B cell (primary cell): ENCODE measurements at regions not wholly inside any gene's neighbourhood (a gene's known extent, or its start where the extent isn't known, plus 50 kb on each side); places are given as distances from the start of the nearest gene placed in this dataset.

Source experiments
- ATAC-seq: fragments of 200-7000 bp; cut with Tn5 transposase; one replicate; pipeline ENCODE4 v1.10.0; 2021; ENCODE audit warnings: low read depth, mild to moderate bottlenecking, moderate number of reproducible peaks, moderate library complexity
- CTCF ChIA-PET: fragments of 350-600 bp; sonication (Branson Sonifier 250); formaldehyde crosslinking; loops from one replicate; lab custom pipeline; 2021; ENCODE audit warnings: antibody characterized with exemption, inconsistent platforms; lab: Charles Lee
- POLR2A ChIA-PET: fragments of 350-600 bp; sonication (Branson Sonifier 250); formaldehyde crosslinking; loops from one replicate; lab custom pipeline; 2021; ENCODE audit warnings: antibody characterized with exemption; lab: Charles Lee
- DNase-seq: peaks from one replicate; pipeline ENCODE4 v3.0.0; 2013
- H2AFZ ChIP-seq: 2 replicates; pipeline ENCODE4 v1.6.1; 2012; ENCODE audit warnings: mild to moderate bottlenecking, low read depth, low read length; ENCODE audit not compliant: insufficient read depth, poor library complexity, severe bottlenecking
- H3K27ac ChIP-seq, 2 donors: 1 replicate in 1 of 2; 2 replicates in 1 of 2; pipeline ENCODE4 v1.5.1; 2012 to 2013; ENCODE audit warnings: low read length in 2 of 2, mild to moderate bottlenecking in 2 of 2, moderate library complexity in 1 of 2
- H3K27me3 ChIP-seq, 4 experiments: fragments of 200-600 bp in 1 of 4; sonication (generic) in 1 of 4; replicated peaks in 1 of 4; 1 replicate in 2 of 4; 2 replicates in 2 of 4; pipeline versions ENCODE4 v1.6.1 to v1.7.0; 2013 to 2016; ENCODE audit warnings: low read length in 3 of 4, mild to moderate bottlenecking in 2 of 4, mixed read lengths in 1 of 4, moderate library complexity in 1 of 4; ENCODE audit not compliant: insufficient read depth in 4 of 4, control insufficient read depth in 3 of 4; ENCODE audit errors: control extremely low read depth in 1 of 4
- H3K36me3 ChIP-seq, 2 experiments: replicated peaks in 1 of 2; 1 replicate in 1 of 2; 2 replicates in 1 of 2; pipeline versions ENCODE4 v1.6.1 to v1.7.1; 2013; ENCODE audit warnings: low read length in 1 of 2; ENCODE audit not compliant: insufficient read depth in 2 of 2, control insufficient read depth in 1 of 2; ENCODE audit errors: control extremely low read depth in 1 of 2, extremely low read depth in 1 of 2
- H3K4me1 ChIP-seq, 2 donors: fragments of 200-600 bp in 1 of 2; sonication (generic) in 1 of 2; 1 replicate in 1 of 2; 2 replicates in 1 of 2; pipeline versions ENCODE4 v1.5.1 to v1.6.1; 2013 to 2017; ENCODE audit warnings: low read length in 2 of 2; ENCODE audit not compliant: control insufficient read depth in 2 of 2, insufficient read depth in 2 of 2
- H3K4me2 ChIP-seq: replicated peaks from 2 replicates; pipeline ENCODE3; 2012; ENCODE audit warnings: mild to moderate bottlenecking, low read depth, low read length; ENCODE audit not compliant: poor library complexity, severe bottlenecking
- H3K4me3 ChIP-seq, 5 experiments: fragments of 200-600 bp in 1 of 5; sonication (generic) in 1 of 5; 1 replicate in 3 of 5; 2 replicates in 2 of 5; pipeline versions ENCODE4 v1.5.1 to v1.7.0; 2011 to 2016; ENCODE audit warnings: low read length in 4 of 5, mild to moderate bottlenecking in 4 of 5, low read depth in 2 of 5, control low read depth in 1 of 5, moderate library complexity in 1 of 5; ENCODE audit not compliant: insufficient read depth in 1 of 5; ENCODE audit errors: control extremely low read depth in 1 of 5, extremely low read depth in 1 of 5
- H3K79me2 ChIP-seq: fragments of 200-600 bp; sonication (generic); one replicate; pipeline ENCODE4 v1.6.0; 2016; ENCODE audit warnings: low read length; ENCODE audit not compliant: control insufficient read depth, insufficient read depth
- H3K9ac ChIP-seq: fragments of 200-600 bp; sonication (generic); 2 replicates; pipeline ENCODE4 v1.6.1; 2017; ENCODE audit warnings: mild to moderate bottlenecking, low read length, moderate library complexity
- H3K9me3 ChIP-seq, 3 donors: one replicate each; pipeline versions ENCODE4 v1.6.1 to v1.7.1; 2013; ENCODE audit warnings: low read length in 2 of 3; ENCODE audit not compliant: control insufficient read depth in 2 of 3, insufficient read depth in 1 of 3; ENCODE audit errors: control extremely low read depth in 1 of 3
- H4K20me1 ChIP-seq: 2 replicates; pipeline ENCODE4 v1.6.0; 2012; ENCODE audit warnings: mild to moderate bottlenecking, low read length; ENCODE audit not compliant: insufficient read depth, control insufficient read depth, poor library complexity, severe bottlenecking
- H3K27ac Mint-ChIP-seq: one replicate; pipeline ENCODE4 v1.8.0; 2021; ENCODE audit warnings: mixed read lengths
- H3K27me3 Mint-ChIP-seq: one replicate; pipeline ENCODE4 v1.8.0; 2021; ENCODE audit warnings: mixed read lengths
- H3K4me1 Mint-ChIP-seq: one replicate; pipeline ENCODE4 v1.8.0; 2021; ENCODE audit warnings: mixed read lengths
- H3K4me3 Mint-ChIP-seq: one replicate; pipeline ENCODE4 v1.8.0; 2021; ENCODE audit warnings: mixed read lengths
- H3K9me3 Mint-ChIP-seq: one replicate; pipeline ENCODE4 v1.8.0; 2022; ENCODE audit warnings: mixed read lengths; ENCODE audit not compliant: insufficient read depth
- EZH2 ChIP-seq: IDR thresholded peaks from 2 replicates; pipeline ENCODE4 v1.6.1; 2012; ENCODE audit warnings: borderline replicate concordance, low read depth, mild to moderate bottlenecking, moderate library complexity, low read length; ENCODE audit not compliant: insufficient read depth, poor library complexity, severe bottlenecking
- WGBS: methylation state at CpG from one replicate; pipeline ENCODE4 v1.1.5; 2013; ENCODE audit warnings: missing lambda C conversion rate; ENCODE audit not compliant: insufficient coverage; 5-methylcytosine and 5-hydroxymethylcytosine counted together
- intact Hi-C: fragments of 100-400 bp; cut with micrococcal nuclease; formaldehyde crosslinking; loops from one replicate; pipeline ENCODE4 v1.10.0; 2022
- TF ChIP-seq, protein P1 (sequence below): fragments of 200-600 bp; IDR thresholded peaks from one replicate; pipeline ENCODE4 v1.8.0; 2022; ENCODE audit warnings: antibody characterized with exemption, mild to moderate bottlenecking

GRCh38 chr5:108639366-108639765 is 108.3 kb upstream of the FER start:
- Histone ChIP-seq H3K9me3 (no peaks in the 10 kb centered on the region), H3K27ac (no peak overlapping the region), H3K4me2 (no peak overlapping the region), H2AFZ (no peak overlapping the region), H3K4me3 (no peak overlapping the region), H3K36me3 (no peaks in the 10 kb centered on the region), H4K20me1 (no peaks in the 10 kb centered on the region), H3K79me2 (no peaks in the 10 kb centered on the region), H3K4me1 (peaks cover 0 to 3% of the 10 kb centered on the region in 2 donors), H3K27me3 (peaks cover 0 to 4% (median 0%) of the 10 kb centered on the region in 4 experiments), H3K9ac (no peak overlapping the region)
- DNase-seq = no peak
- ATAC-seq = no peak
- Mint-ChIP-seq H3K4me3 (no peak overlapping the region), H3K4me1 (peaks cover 2% of the 10 kb centered on the region), H3K9me3 (no peaks in the 10 kb centered on the region), H3K27ac (no peak overlapping the region), H3K27me3 (peaks cover 13% of the 10 kb centered on the region)
- ChIA-PET CTCF (no interaction called here), POLR2A (no interaction called here)
- intact Hi-C loops = no loop called here
- no peak for TF ChIP-seq EZH2
- TF ChIP-seq, protein P1, sequence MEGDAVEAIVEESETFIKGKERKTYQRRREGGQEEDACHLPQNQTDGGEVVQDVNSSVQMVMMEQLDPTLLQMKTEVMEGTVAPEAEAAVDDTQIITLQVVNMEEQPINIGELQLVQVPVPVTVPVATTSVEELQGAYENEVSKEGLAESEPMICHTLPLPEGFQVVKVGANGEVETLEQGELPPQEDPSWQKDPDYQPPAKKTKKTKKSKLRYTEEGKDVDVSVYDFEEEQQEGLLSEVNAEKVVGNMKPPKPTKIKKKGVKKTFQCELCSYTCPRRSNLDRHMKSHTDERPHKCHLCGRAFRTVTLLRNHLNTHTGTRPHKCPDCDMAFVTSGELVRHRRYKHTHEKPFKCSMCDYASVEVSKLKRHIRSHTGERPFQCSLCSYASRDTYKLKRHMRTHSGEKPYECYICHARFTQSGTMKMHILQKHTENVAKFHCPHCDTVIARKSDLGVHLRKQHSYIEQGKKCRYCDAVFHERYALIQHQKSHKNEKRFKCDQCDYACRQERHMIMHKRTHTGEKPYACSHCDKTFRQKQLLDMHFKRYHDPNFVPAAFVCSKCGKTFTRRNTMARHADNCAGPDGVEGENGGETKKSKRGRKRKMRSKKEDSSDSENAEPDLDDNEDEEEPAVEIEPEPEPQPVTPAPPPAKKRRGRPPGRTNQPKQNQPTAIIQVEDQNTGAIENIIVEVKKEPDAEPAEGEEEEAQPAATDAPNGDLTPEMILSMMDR = no peak
- 75% methylated on average over 2 of the region's 3 CpGs for WGBS

GRCh38 chr5:108638021-108638420 is 109.7 kb upstream of the FER start:
- Histone ChIP-seq H3K4me1 (peaks cover 0 to 3% of the 10 kb centered on the region in 2 donors), H2AFZ (no peak overlapping the region), H4K20me1 (no peaks in the 10 kb centered on the region), H3K27ac (no peak overlapping the region), H3K27me3 (peaks cover 0 to 4% (median 0%) of the 10 kb centered on the region in 4 experiments), H3K79me2 (no peaks in the 10 kb centered on the region), H3K9me3 (no peaks in the 10 kb centered on the region), H3K4me2 (no peak overlapping the region), H3K4me3 (no peak overlapping the region), H3K9ac (no peak overlapping the region), H3K36me3 (no peaks in the 10 kb centered on the region)
- no peak overlapping the region for H3K27ac Mint-ChIP-seq
- ChIA-PET POLR2A (no interaction called here), CTCF (no interaction called here)
- no peak for ATAC-seq
- DNase-seq = no peak
- H3K4me1 Mint-ChIP-seq = peaks cover 2% of the 10 kb centered on the region
- TF ChIP-seq EZH2 = no peak
- TF ChIP-seq, protein P1 = no peak
- intact Hi-C loops = no loop called here
- H3K27me3 Mint-ChIP-seq = peaks cover 13% of the 10 kb centered on the region
- H3K4me3 Mint-ChIP-seq = no peak overlapping the region
- H3K9me3 Mint-ChIP-seq = no peaks in the 10 kb centered on the region
- 100% methylated on average over 2 of the region's 2 CpGs for WGBS
